PC-3 (cell line): ENCODE measurements at regions not wholly inside any gene's neighbourhood (a gene's known extent, or its start where the extent isn't known, plus 50 kb on each side); places are given as distances from the start of the nearest gene placed in this dataset.

ENCODE experiments used
- ATAC-seq: fragments of 200-7000 bp; cut with Tn5 transposase; 2 replicates; pipeline ENCODE4 v1.9.1; 2020; ENCODE audit warnings: mild to moderate bottlenecking, moderate library complexity
- BruUV-seq: library from RNA; stranded (reverse); fragments of 400-500 nt; replicated peaks from 2 replicates; lab custom pipeline; 2021; lab: Mats Ljungman, UMichigan
- CTCF ChIA-PET: fragments of 300-600 bp; sonication (Branson Sonifier 250); formaldehyde crosslinking; loops from one replicate; lab custom pipeline; 2022; ENCODE audit warnings: antibody characterized with exemption; lab: Charles Lee
- POLR2A ChIA-PET: fragments of 300-600 bp; sonication (Branson Sonifier 250); formaldehyde crosslinking; loops from one replicate; lab custom pipeline; 2022; ENCODE audit warnings: antibody characterized with exemption; ENCODE audit not compliant: unreplicated experiment; lab: Charles Lee
- DNase-seq: peaks from one replicate; pipeline ENCODE4 v3.0.0-alpha.2; 2015
- H2AFZ ChIP-seq: fragments of 300-600 bp; sonication (generic); 2 replicates; pipeline ENCODE4 v1.6.0; 2016; ENCODE audit warnings: antibody characterized with exemption, low read length
- H3F3A ChIP-seq: fragments of 300-600 bp; sonication (generic); one replicate; pipeline ENCODE4 v1.6.0; 2017; ENCODE audit warnings: antibody characterized with exemption, low read length, control low read depth, mild to moderate bottlenecking; ENCODE audit not compliant: unreplicated experiment
- H3K27ac ChIP-seq: fragments of 300-600 bp; sonication (generic); 2 replicates; pipeline ENCODE4 v1.5.1; 2016; ENCODE audit warnings: mild to moderate bottlenecking, low read length
- H3K27me3 ChIP-seq: fragments of 300-600 bp; sonication (generic); 2 replicates; pipeline ENCODE4 v1.6.1; 2016; ENCODE audit warnings: low read length, mixed read lengths
- H3K36me3 ChIP-seq: fragments of 300-600 bp; sonication (generic); 2 replicates; pipeline ENCODE4 v1.6.1; 2016; ENCODE audit warnings: low read depth, mixed run types, low read length, mixed read lengths
- H3K4me1 ChIP-seq: fragments of 300-600 bp; sonication (generic); 2 replicates; pipeline ENCODE4 v1.5.1; 2016; ENCODE audit warnings: low read length; ENCODE audit not compliant: insufficient read depth
- H3K4me2 ChIP-seq: fragments of 300-600 bp; sonication (generic); 2 replicates; pipeline ENCODE4 v1.6.0; 2016; ENCODE audit warnings: low read length
- H3K4me3 ChIP-seq: fragments of 300-600 bp; sonication (generic); 2 replicates; pipeline ENCODE4 v1.5.1; 2016; ENCODE audit warnings: mild to moderate bottlenecking, low read length, mixed read lengths
- H3K79me2 ChIP-seq: fragments of 300-600 bp; sonication (generic); 2 replicates; pipeline ENCODE4 v1.6.1; 2017; ENCODE audit warnings: low read length, mixed read lengths
- H3K9ac ChIP-seq: fragments of 300-600 bp; sonication (generic); 2 replicates; pipeline ENCODE4 v1.6.0; 2016; ENCODE audit warnings: mild to moderate bottlenecking, low read length
- H3K9me2 ChIP-seq: fragments of 300-600 bp; sonication (generic); replicated peaks from 2 replicates; pipeline ENCODE4 v1.6.1; 2016; ENCODE audit warnings: mixed run types, low read length, mixed read lengths
- H3K9me3 ChIP-seq: fragments of 300-600 bp; sonication (generic); 2 replicates; pipeline ENCODE4 v1.6.1; 2016; ENCODE audit warnings: low read length, mixed read lengths
- H4K20me1 ChIP-seq: fragments of 300-600 bp; sonication (generic); 2 replicates; pipeline ENCODE4 v1.6.1; 2016; ENCODE audit warnings: low read length, mixed read lengths
- CTCF ChIP-seq: fragments of 300-600 bp; sonication (generic); conservative IDR thresholded peaks from 2 replicates; pipeline ENCODE4 v1.5.1; 2017; ENCODE audit warnings: antibody characterized with exemption, low read depth, mild to moderate bottlenecking, low read length
- EZH2 ChIP-seq: fragments of 300-600 bp; sonication (generic); IDR thresholded peaks from one replicate; pipeline ENCODE4 v1.6.1; 2017; ENCODE audit warnings: antibody characterized with exemption, mild to moderate bottlenecking, low read length; ENCODE audit not compliant: unreplicated experiment
- EZH2phosphoT487 ChIP-seq: fragments of 300-600 bp; sonication (generic); IDR thresholded peaks from 2 replicates; pipeline ENCODE4 v1.6.1; 2018; ENCODE audit warnings: mild to moderate bottlenecking, antibody characterized with exemption, low read length, borderline replicate concordance
- intact Hi-C: fragments of 100-400 bp; cut with micrococcal nuclease; formaldehyde crosslinking; loops from 2 replicates; pipeline ENCODE4 v1.9.0; 2023

GRCh38 chr11:121927097-121927785 is 188.8 kb downstream of the BLID start:
- TF ChIP-seq EZH2 (no peak), EZH2phosphoT487 (no peak), CTCF (peak; percentile 26; the same call in 1 of the 2 replicates)
- ATAC-seq = no peak

GRCh38 chr11:121924191-121924590 is 191.8 kb downstream of the BLID start:
- Histone ChIP-seq H3K79me2 (no peaks in the 10 kb centered on the region), H2AFZ (no peak overlapping the region), H3K9ac (no peak overlapping the region), H3K4me2 (no peak overlapping the region), H3K9me3 (no peaks in the 10 kb centered on the region), H3K9me2 (no peaks in the 10 kb centered on the region), H3K4me3 (no peak overlapping the region), H3K36me3 (no peaks in the 10 kb centered on the region), H3K4me1 (no peaks in the 10 kb centered on the region), H3K27me3 (no peaks in the 10 kb centered on the region), H3K27ac (no peak overlapping the region), H3F3A (no peaks in the 10 kb centered on the region), H4K20me1 (no peaks in the 10 kb centered on the region)
- no peak for ATAC-seq
- no TSS peak for BruUV-seq
- no peak for DNase-seq
- ChIA-PET CTCF (no interaction called here), POLR2A (no interaction called here)
- intact Hi-C loops = no loop called here
- TF ChIP-seq EZH2phosphoT487 (no peak), CTCF (no peak), EZH2 (no peak)

More at GRCh38 chr11:121927097-121927785, 188.8 kb downstream of the BLID start:
- Histone ChIP-seq H4K20me1 (no peaks in the 10 kb centered on the region), H3K4me2 (no peak overlapping the region), H3K9me2 (no peaks in the 10 kb centered on the region), H3K4me3 (no peak overlapping the region), H3F3A (no peaks in the 10 kb centered on the region), H3K79me2 (no peaks in the 10 kb centered on the region), H3K4me1 (peaks cover 12% of the 10 kb centered on the region), H3K9ac (no peak overlapping the region), H2AFZ (no peak overlapping the region), H3K36me3 (no peaks in the 10 kb centered on the region), H3K9me3 (no peaks in the 10 kb centered on the region), H3K27me3 (no peaks in the 10 kb centered on the region), H3K27ac (no peak overlapping the region)
- ChIA-PET POLR2A (no interaction called here), CTCF (interaction anchor here (0.6 kb wide), 1 partner anchor 21 kb away, joined by 3 read pairs; no protein-coding TSS in a partner anchor)
- no peak for DNase-seq
- intact Hi-C loops = no loop called here
- BruUV-seq = no TSS peak

GRCh38 chr11:121917482-121917881 is 198.5 kb downstream of the BLID start:
- Histone ChIP-seq H3F3A (no peaks in the 10 kb centered on the region), H3K79me2 (no peaks in the 10 kb centered on the region), H3K9me2 (no peaks in the 10 kb centered on the region), H3K4me2 (no peak overlapping the region), H3K36me3 (no peaks in the 10 kb centered on the region), H3K9ac (no peak overlapping the region), H3K27me3 (no peaks in the 10 kb centered on the region), H3K4me1 (no peaks in the 10 kb centered on the region), H3K27ac (no peak overlapping the region), H3K4me3 (no peak overlapping the region), H2AFZ (no peak overlapping the region), H4K20me1 (no peaks in the 10 kb centered on the region), H3K9me3 (no peaks in the 10 kb centered on the region)
- POLR2A ChIA-PET = no interaction called here
- BruUV-seq = no TSS peak
- CTCF ChIA-PET = no interaction called here
- no peak for DNase-seq
- ATAC-seq = no peak
- intact Hi-C loops = no loop called here
- no peak for TF ChIP-seq EZH2
- TF ChIP-seq CTCF = no peak
- no peak for TF ChIP-seq EZH2phosphoT487
